K562 (cell line): ENCODE measurements at regions not wholly inside any gene's neighbourhood (a gene's known extent, or its start where the extent isn't known, plus 50 kb on each side); places are given as distances from the start of the nearest gene placed in this dataset.

Experiments used
- ATAC-seq: fragments of 200-7000 bp; cut with Tn5 transposase; 3 replicates; pipeline ENCODE4 v1.9.1; 2020; ENCODE audit warnings: moderate library complexity
- BruUV-seq: library from RNA; stranded (reverse); fragments of 400-500 nt; replicated peaks from 2 replicates; lab custom pipeline; 2021; lab: Mats Ljungman, UMichigan
- CTCF ChIA-PET: fragments of 300-600 bp; formaldehyde crosslinking; extraction: SDS; loops from one replicate; lab custom pipeline; 2021; ENCODE audit warnings: low intra/inter-chr PET ratio; lab: Yijun Ruan, JAX
- POLR2A ChIA-PET: fragments of 300-600, 350-650 bp; sonication (Branson Sonifier 250); formaldehyde crosslinking; extraction: SDS; loops from one replicate; lab custom pipeline; 2021; ENCODE audit warnings: antibody characterized with exemption, inconsistent platforms; lab: Yijun Ruan, JAX
- DNase-seq, 4 experiments: peaks; one replicate each; pipeline versions ENCODE4 v3.0.0 to v3.0.0-alpha.2; 2011 to 2018; ENCODE audit warnings: low spot score in 3 of 4, mixed read lengths in 3 of 4; ENCODE audit errors: extremely low read depth in 1 of 4
- FAIRE-seq: peaks from 2 replicates; lab custom pipeline; 2011; peaks lifted over from hg19 to GRCh38; lab: Jason Lieb, UNC
- H2AFZ ChIP-seq: 2 replicates; pipeline ENCODE4 v1.6.0; 2011; ENCODE audit warnings: low read depth, low read length, control low read depth, inconsistent platforms
- H3K27ac ChIP-seq: fragments of 200-600 bp; 3 replicates; pipeline ENCODE4 v1.8.0; 2011; ENCODE audit warnings: low read depth, mild to moderate bottlenecking, control low read depth, inconsistent platforms, low read length, moderate library complexity, mixed read lengths; ENCODE audit errors: extremely low read depth
- H3K27me3 ChIP-seq, 2 experiments: fragments of 300-600 bp in 1 of 2; 2 replicates in 1 of 2; 3 replicates in 1 of 2; pipeline versions ENCODE4 v1.6.0 to v1.8.0; 2011; ENCODE audit warnings: inconsistent platforms in 2 of 2, low read length in 2 of 2, mild to moderate bottlenecking in 1 of 2, mixed read lengths in 1 of 2, moderate library complexity in 1 of 2; ENCODE audit not compliant: control insufficient read depth in 2 of 2, insufficient read depth in 2 of 2
- H3K36me3 ChIP-seq: fragments of 300-600 bp; 3 replicates; pipeline ENCODE4 v1.8.0; 2011; ENCODE audit warnings: mild to moderate bottlenecking, low read length, inconsistent platforms; ENCODE audit not compliant: control insufficient read depth, insufficient read depth
- H3K4me1 ChIP-seq, 2 experiments: fragments of 200-600 bp in 1 of 2; replicated peaks in 1 of 2; 2 replicates in 1 of 2; 3 replicates in 1 of 2; pipeline versions ENCODE4 v1.5.1 to v1.8.0; 2011; ENCODE audit warnings: inconsistent platforms in 2 of 2, low read length in 2 of 2, mild to moderate bottlenecking in 1 of 2, mixed read lengths in 1 of 2, moderate library complexity in 1 of 2; ENCODE audit not compliant: control insufficient read depth in 2 of 2, insufficient read depth in 2 of 2
- H3K4me2 ChIP-seq: 2 replicates; pipeline ENCODE4 v1.6.1; 2011; ENCODE audit warnings: low read length, control low read depth, inconsistent platforms, mixed read lengths; ENCODE audit not compliant: insufficient read depth
- H3K4me3 ChIP-seq: fragments of 200-600 bp; sonication (generic), shearing (Covaris generic); 2 replicates; pipeline ENCODE4 v1.5.1; 2016; ENCODE audit warnings: control low read depth, inconsistent platforms
- H3K79me2 ChIP-seq: fragments of 200-600 bp; 3 replicates; pipeline ENCODE4 v1.8.0; 2011; ENCODE audit warnings: low read length, inconsistent platforms; ENCODE audit not compliant: control insufficient read depth, insufficient read depth
- H3K9ac ChIP-seq, 2 experiments: 2 replicates each; pipeline versions ENCODE4 v1.6.0 to v1.6.1; 2011; ENCODE audit warnings: low read depth in 2 of 2, low read length in 2 of 2, control low read depth in 1 of 2, inconsistent platforms in 1 of 2, mild to moderate bottlenecking in 1 of 2, mixed read lengths in 1 of 2; ENCODE audit not compliant: insufficient read depth in 1 of 2
- H3K9me1 ChIP-seq: one replicate; pipeline ENCODE4 v1.6.0; 2011; ENCODE audit warnings: inconsistent platforms, mild to moderate bottlenecking, low read length, moderate library complexity; ENCODE audit not compliant: control insufficient read depth, insufficient read depth
- H3K9me3 ChIP-seq: replicated peaks from 2 replicates; pipeline ENCODE4 v1.5.1; 2011; ENCODE audit warnings: low read depth, low read length, inconsistent platforms; ENCODE audit not compliant: control insufficient read depth, insufficient read depth
- H4K20me1 ChIP-seq: replicated peaks from 2 replicates; pipeline ENCODE4 v1.6.1; 2011; ENCODE audit warnings: low read length, inconsistent platforms, mixed read lengths; ENCODE audit not compliant: control insufficient read depth, insufficient read depth
- NCOA1 ChIP-seq: fragments of 450-650 bp; IDR thresholded peaks from 2 replicates; pipeline ENCODE4 v1.6.1; 2016; ENCODE audit warnings: low read depth
- POLR2G ChIP-seq: fragments of 200-400 bp; formaldehyde crosslinking; IDR thresholded peaks from 2 replicates; pipeline ENCODE4 v1.6.1; 2017; ENCODE audit warnings: low read depth, mild to moderate bottlenecking, antibody characterized with exemption, low read length, moderate library complexity
- ZNF324 ChIP-seq: fragments of 250-450 bp; sonication (Bioruptor Pico); IDR thresholded peaks from 2 replicates; pipeline ENCODE4 v1.4.0; 2020; ENCODE audit warnings: mild to moderate bottlenecking
- WGBS: fragments of 100-300 bp; shearing (Covaris generic); methylation state at CpG from one replicate; pipeline ENCODE4 v1.1.6; 2016; ENCODE audit warnings: low coverage, mixed read lengths; ENCODE audit not compliant: insufficient coverage; ENCODE audit errors: missing lambda C conversion rate; 5-methylcytosine and 5-hydroxymethylcytosine counted together
- in situ Hi-C: fragments of 300-500 bp; cut with MboI; formaldehyde crosslinking; loops from 4 replicates; pipeline ENCODE4 v1.15.0; 2018; ENCODE audit warnings: inconsistent platforms, mixed read lengths
- intact Hi-C: fragments of 100-400 bp; cut with micrococcal nuclease; formaldehyde crosslinking; loops from 2 replicates; pipeline ENCODE4 v1.14.2; 2022
- TF ChIP-seq, protein P1 (sequence below): fragments of 450-650 bp; formaldehyde crosslinking; IDR thresholded peaks from 2 replicates; pipeline ENCODE4 v1.4.0; 2020; ENCODE audit warnings: mild to moderate bottlenecking, moderate library complexity
- TF ChIP-seq, protein P2 (sequence below): IDR thresholded peaks from 2 replicates; pipeline ENCODE4 v1.6.1; 2016; ENCODE audit warnings: missing genetic modification characterization, missing compliant biosample characterization
- TF ChIP-seq, protein P3 (sequence below): fragments of 250-450 bp; sonication (Bioruptor Pico); IDR thresholded peaks from 2 replicates; pipeline ENCODE4 v1.8.0; 2021; ENCODE audit warnings: mild to moderate bottlenecking, moderate library complexity

DNA sequence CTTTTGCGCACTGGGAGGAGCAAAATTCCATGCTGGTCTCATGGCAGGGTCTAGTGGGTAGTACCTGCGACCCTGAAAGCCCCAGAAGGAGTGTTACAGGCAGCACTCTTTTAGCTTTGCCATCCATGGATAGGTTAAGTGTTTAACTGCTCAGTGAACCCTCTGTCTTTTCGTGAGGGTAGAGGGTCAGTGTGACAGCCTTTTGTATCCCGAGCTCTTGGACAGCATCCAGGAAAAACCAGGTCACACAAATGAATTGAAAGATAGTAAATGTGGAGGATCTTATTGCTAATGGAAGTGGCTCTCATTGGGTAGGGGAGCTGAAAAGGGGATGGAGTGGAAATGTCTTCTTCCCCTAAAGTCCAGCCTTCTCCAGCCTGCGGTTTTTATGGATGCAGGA, 57.8 kb upstream of the CCDC112 start (continued):
- TF ChIP-seq, protein P1, sequence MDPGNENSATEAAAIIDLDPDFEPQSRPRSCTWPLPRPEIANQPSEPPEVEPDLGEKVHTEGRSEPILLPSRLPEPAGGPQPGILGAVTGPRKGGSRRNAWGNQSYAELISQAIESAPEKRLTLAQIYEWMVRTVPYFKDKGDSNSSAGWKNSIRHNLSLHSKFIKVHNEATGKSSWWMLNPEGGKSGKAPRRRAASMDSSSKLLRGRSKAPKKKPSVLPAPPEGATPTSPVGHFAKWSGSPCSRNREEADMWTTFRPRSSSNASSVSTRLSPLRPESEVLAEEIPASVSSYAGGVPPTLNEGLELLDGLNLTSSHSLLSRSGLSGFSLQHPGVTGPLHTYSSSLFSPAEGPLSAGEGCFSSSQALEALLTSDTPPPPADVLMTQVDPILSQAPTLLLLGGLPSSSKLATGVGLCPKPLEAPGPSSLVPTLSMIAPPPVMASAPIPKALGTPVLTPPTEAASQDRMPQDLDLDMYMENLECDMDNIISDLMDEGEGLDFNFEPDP (CRISPR knock-in tag) = no peak

DNA sequence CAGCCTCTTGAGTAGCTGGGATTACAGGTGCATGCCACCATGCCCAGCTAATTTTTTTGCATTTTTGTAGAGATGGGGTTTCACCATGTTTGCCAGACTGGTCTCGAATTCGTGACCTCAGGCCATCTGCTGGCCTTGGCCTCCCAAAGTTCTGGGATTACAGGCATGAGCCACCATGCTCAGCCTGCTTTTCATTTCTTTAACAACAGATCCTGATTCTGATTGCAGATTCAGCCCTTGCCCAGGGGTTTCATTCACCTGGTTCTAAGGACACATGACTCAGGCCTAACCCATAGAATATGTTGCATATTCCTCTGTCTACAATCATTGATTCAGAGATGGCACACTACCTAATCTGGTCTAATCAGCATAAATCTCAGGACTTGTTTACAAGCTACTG, 56.1 kb upstream of the CCDC112 start:
- no peaks in the 10 kb centered on the region for H3K27me3 ChIP-seq
- H3K9me3 ChIP-seq = no peaks in the 10 kb centered on the region
- no peaks in the 10 kb centered on the region for H4K20me1 ChIP-seq
- no peaks in the 10 kb centered on the region for H3K79me2 ChIP-seq
- H3K4me3 ChIP-seq = no peak overlapping the region
- no peaks in the 10 kb centered on the region for H3K9me1 ChIP-seq
- H2AFZ ChIP-seq = no peak overlapping the region
- H3K9ac ChIP-seq = no peak overlapping the region
- ATAC-seq (no peak), FAIRE-seq (no peak), DNase-seq (no peak)
- H3K4me1 ChIP-seq = peaks cover 0 to 7% of the 10 kb centered on the region in 2 experiments; a peak in 2 of 5 replicates
- BruUV-seq = no TSS peak
- H3K4me2 ChIP-seq = no peak overlapping the region
- no peaks in the 10 kb centered on the region for H3K36me3 ChIP-seq
- no peak for TF ChIP-seq ZNF324
- TF ChIP-seq, protein P2, sequence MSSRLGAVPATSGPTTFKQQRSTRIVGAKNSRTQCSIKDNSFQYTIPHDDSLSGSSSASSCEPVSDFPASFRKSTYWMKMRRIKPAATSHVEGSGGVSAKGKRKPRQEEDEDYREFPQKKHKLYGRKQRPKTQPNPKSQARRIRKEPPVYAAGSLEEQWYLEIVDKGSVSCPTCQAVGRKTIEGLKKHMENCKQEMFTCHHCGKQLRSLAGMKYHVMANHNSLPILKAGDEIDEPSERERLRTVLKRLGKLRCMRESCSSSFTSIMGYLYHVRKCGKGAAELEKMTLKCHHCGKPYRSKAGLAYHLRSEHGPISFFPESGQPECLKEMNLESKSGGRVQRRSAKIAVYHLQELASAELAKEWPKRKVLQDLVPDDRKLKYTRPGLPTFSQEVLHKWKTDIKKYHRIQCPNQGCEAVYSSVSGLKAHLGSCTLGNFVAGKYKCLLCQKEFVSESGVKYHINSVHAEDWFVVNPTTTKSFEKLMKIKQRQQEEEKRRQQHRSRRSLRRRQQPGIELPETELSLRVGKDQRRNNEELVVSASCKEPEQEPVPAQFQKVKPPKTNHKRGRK = no peak
- TF ChIP-seq, protein P3, sequence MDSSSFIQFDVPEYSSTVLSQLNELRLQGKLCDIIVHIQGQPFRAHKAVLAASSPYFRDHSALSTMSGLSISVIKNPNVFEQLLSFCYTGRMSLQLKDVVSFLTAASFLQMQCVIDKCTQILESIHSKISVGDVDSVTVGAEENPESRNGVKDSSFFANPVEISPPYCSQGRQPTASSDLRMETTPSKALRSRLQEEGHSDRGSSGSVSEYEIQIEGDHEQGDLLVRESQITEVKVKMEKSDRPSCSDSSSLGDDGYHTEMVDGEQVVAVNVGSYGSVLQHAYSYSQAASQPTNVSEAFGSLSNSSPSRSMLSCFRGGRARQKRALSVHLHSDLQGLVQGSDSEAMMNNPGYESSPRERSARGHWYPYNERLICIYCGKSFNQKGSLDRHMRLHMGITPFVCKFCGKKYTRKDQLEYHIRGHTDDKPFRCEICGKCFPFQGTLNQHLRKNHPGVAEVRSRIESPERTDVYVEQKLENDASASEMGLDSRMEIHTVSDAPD (CRISPR knock-in tag) = no peak
- TF ChIP-seq NCOA1 = no peak
- no peak for TF ChIP-seq POLR2G
- intact Hi-C loops (no loop called here), in situ Hi-C loops (no loop called here)
- CTCF ChIA-PET = no interaction called here
- POLR2A ChIA-PET = interaction anchor here (0.6 kb wide), 2 partner anchors 32 to 54 kb away, joined by 3 read pairs; no protein-coding TSS in a partner anchor
- H3K27ac ChIP-seq = no peak overlapping the region
- WGBS = 0% methylated on average over 2 of the region's 2 CpGs
